PC-9 (cell line): ENCODE measurements at regions not wholly inside any gene's neighbourhood (a gene's known extent, or its start where the extent isn't known, plus 50 kb on each side); places are given as distances from the start of the nearest gene placed in this dataset.
"Not testable (repeated sequence)": the region's sequence is repeated elsewhere in the genome, so short reads cannot be mapped to it uniquely, and the experiment has no call there.

Experiments
- BruUV-seq: library from RNA; stranded (reverse); fragments of 400-500 nt; replicated peaks from 2 replicates; lab custom pipeline; 2021; lab: Mats Ljungman, UMichigan
- CTCF ChIA-PET: fragments of 300-600 bp; sonication (Branson Sonifier 250); formaldehyde crosslinking; loops from one replicate; lab custom pipeline; 2022; ENCODE audit warnings: antibody characterized with exemption; lab: Charles Lee
- POLR2A ChIA-PET: fragments of 300-600 bp; sonication (Branson Sonifier 250); formaldehyde crosslinking; loops from one replicate; lab custom pipeline; 2022; ENCODE audit warnings: antibody characterized with exemption; ENCODE audit not compliant: unreplicated experiment; lab: Charles Lee
- DNase-seq, 2 experiments: peaks; one replicate each; pipeline versions ENCODE4 v3.0.0 to v3.0.0-alpha.2; 2015 to 2022; ENCODE audit warnings: mixed read lengths in 1 of 2
- H2AFZ ChIP-seq: fragments of 200-600 bp; sonication (generic); 2 replicates; pipeline ENCODE4 v1.8.1; 2017; ENCODE audit warnings: antibody characterized with exemption
- H3F3A ChIP-seq: fragments of 200-600 bp; sonication (generic); 2 replicates; pipeline ENCODE4 v1.8.1; 2017; ENCODE audit warnings: antibody characterized with exemption, mild to moderate bottlenecking, low read depth; ENCODE audit not compliant: insufficient read depth
- H3K27ac ChIP-seq: fragments of 200-600 bp; sonication (generic); 2 replicates; pipeline ENCODE4 v1.6.1; 2016; ENCODE audit warnings: mixed run types
- H3K27me3 ChIP-seq: fragments of 200-600 bp; sonication (generic); 2 replicates; pipeline ENCODE4 v1.6.1; 2016; ENCODE audit warnings: low read depth, mixed run types; ENCODE audit not compliant: insufficient read depth
- H3K36me3 ChIP-seq: fragments of 200-600 bp; sonication (generic); 2 replicates; pipeline ENCODE4 v1.6.1; 2016; ENCODE audit warnings: low read depth, mixed run types
- H3K4me1 ChIP-seq: fragments of 200-600 bp; sonication (generic); replicated peaks from 2 replicates; pipeline ENCODE4 v1.6.1; 2016; ENCODE audit warnings: mixed run types; ENCODE audit not compliant: insufficient read depth
- H3K4me2 ChIP-seq: fragments of 200-600 bp; sonication (generic); 2 replicates; pipeline ENCODE4 v1.6.1; 2017; ENCODE audit warnings: mixed run types
- H3K4me3 ChIP-seq: fragments of 200-600 bp; sonication (generic); 2 replicates; pipeline ENCODE4 v1.6.1; 2016; ENCODE audit warnings: mixed run types
- H3K79me2 ChIP-seq: fragments of 200-600 bp; sonication (generic); 2 replicates; pipeline ENCODE4 v1.6.1; 2017; ENCODE audit warnings: low read depth, mixed run types
- H3K9me2 ChIP-seq: fragments of 200-600 bp; sonication (generic); 2 replicates; pipeline ENCODE4 v1.8.1; 2017; ENCODE audit warnings: mild to moderate bottlenecking; ENCODE audit not compliant: insufficient read depth
- H3K9me3 ChIP-seq: fragments of 200-600 bp; sonication (generic); 2 replicates; pipeline ENCODE4 v1.8.1; 2016; ENCODE audit warnings: low read depth; ENCODE audit not compliant: insufficient read depth
- H4K20me1 ChIP-seq: fragments of 200-600 bp; sonication (generic); 2 replicates; pipeline ENCODE4 v1.8.1; 2017; ENCODE audit not compliant: insufficient read depth
- EZH2 ChIP-seq: fragments of 200-600 bp; sonication (generic); IDR thresholded peaks from 2 replicates; pipeline ENCODE4 v1.8.0; 2017; ENCODE audit warnings: antibody characterized with exemption, low read depth
- intact Hi-C: fragments of 100-400 bp; cut with micrococcal nuclease; formaldehyde crosslinking; loops from one replicate; pipeline ENCODE4 v1.10.0; 2022; ENCODE audit not compliant: unreplicated experiment
- TF ChIP-seq, protein P1 (sequence below): fragments of 200-600 bp; sonication (generic); conservative IDR thresholded peaks from 2 replicates; pipeline ENCODE4 v1.6.1; 2017; ENCODE audit warnings: mixed run types, antibody characterized with exemption, mild to moderate bottlenecking, moderate library complexity

DNA sequence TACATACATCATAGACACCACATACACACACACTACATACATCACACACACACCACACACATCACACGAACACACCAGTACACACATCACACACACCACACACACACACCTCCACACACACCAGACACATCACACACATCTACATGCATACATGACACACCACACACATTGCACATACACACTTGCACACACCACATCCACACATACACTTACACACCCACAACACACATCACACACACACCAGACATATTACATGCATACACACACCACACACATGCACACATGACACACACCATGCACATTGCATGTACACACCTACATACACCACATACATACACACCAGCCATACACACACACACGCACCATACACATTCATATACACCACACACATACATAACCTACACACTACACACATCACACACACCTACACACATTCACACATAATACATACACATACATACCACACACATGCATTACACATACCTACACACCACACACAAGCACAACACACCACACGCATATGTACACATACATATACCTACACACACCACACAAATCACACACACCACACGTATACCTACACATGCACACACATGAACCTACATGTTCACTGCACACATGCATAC, 156.5 kb downstream of the NDUFA10 start:
- H3K4me1 ChIP-seq: no peaks in the 10 kb centered on the region
- no peaks in the 10 kb centered on the region for H4K20me1 ChIP-seq
- intact Hi-C loops: no loop called here
- TF ChIP-seq, protein P1, sequence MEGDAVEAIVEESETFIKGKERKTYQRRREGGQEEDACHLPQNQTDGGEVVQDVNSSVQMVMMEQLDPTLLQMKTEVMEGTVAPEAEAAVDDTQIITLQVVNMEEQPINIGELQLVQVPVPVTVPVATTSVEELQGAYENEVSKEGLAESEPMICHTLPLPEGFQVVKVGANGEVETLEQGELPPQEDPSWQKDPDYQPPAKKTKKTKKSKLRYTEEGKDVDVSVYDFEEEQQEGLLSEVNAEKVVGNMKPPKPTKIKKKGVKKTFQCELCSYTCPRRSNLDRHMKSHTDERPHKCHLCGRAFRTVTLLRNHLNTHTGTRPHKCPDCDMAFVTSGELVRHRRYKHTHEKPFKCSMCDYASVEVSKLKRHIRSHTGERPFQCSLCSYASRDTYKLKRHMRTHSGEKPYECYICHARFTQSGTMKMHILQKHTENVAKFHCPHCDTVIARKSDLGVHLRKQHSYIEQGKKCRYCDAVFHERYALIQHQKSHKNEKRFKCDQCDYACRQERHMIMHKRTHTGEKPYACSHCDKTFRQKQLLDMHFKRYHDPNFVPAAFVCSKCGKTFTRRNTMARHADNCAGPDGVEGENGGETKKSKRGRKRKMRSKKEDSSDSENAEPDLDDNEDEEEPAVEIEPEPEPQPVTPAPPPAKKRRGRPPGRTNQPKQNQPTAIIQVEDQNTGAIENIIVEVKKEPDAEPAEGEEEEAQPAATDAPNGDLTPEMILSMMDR: no peak
- TF ChIP-seq EZH2: no peak
- H3F3A ChIP-seq: peaks cover 34% of the 10 kb centered on the region
- ChIA-PET CTCF (no interaction called here), POLR2A (no interaction called here)
- H2AFZ ChIP-seq: no peak overlapping the region
- BruUV-seq: no TSS peak
- no peaks in the 10 kb centered on the region for H3K9me2 ChIP-seq
- DNase-seq: no peak
- H3K27me3 ChIP-seq: peaks cover 43% of the 10 kb centered on the region
- no peak overlapping the region for H3K27ac ChIP-seq
- no peak overlapping the region for H3K4me3 ChIP-seq
- no peaks in the 10 kb centered on the region for H3K79me2 ChIP-seq
- no peaks in the 10 kb centered on the region for H3K36me3 ChIP-seq
- H3K4me2 ChIP-seq: no peak overlapping the region
- H3K9me3 ChIP-seq: peaks cover 34% of the 10 kb centered on the region

DNA sequence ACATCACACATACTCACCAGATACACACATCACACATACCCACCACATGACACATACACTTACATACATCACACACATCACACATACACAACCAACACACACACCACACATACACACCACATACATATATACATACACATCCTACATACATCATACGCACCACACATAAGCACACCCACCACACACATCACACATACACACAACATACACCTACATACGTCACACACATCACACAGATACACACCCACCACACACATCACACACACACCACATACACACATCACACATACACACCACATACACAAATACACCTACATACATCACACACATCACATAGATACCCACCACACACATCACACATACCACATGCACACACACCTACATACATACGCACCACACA, 158.4 kb downstream of the NDUFA10 start:
- Histone ChIP-seq H3K27me3 (peaks cover 32% of the 10 kb centered on the region), H3K4me2 (no peak overlapping the region), H3K27ac (no peak overlapping the region), H3K4me1 (no peaks in the 10 kb centered on the region), H3K36me3 (no peaks in the 10 kb centered on the region), H3K9me2 (no peaks in the 10 kb centered on the region), H3F3A (peaks cover 34% of the 10 kb centered on the region), H3K9me3 (peaks cover 34% of the 10 kb centered on the region), H3K4me3 (no peak overlapping the region), H3K79me2 (no peaks in the 10 kb centered on the region), H4K20me1 (no peaks in the 10 kb centered on the region), H2AFZ (no peak overlapping the region)
- no peak for DNase-seq
- intact Hi-C loops: no loop called here
- ChIA-PET CTCF (no interaction called here), POLR2A (no interaction called here)
- no TSS peak for BruUV-seq
- no peak for TF ChIP-seq EZH2

DNA sequence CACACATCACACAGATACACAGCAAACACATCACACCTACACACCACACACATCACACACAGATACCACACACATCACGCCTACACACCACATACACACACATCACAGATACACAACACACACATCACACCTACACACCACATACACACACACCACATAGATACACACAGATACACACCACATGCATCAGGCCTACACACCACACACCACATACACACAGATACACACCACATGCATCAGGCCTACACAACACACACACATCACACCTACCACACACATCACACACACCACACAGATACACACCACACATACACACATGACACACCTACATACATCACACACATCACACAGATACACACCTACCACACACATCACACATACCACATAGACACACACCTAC, 158.8 kb downstream of the NDUFA10 start:
- ChIA-PET POLR2A (no interaction called here), CTCF (no interaction called here)
- no TSS peak for BruUV-seq
- H3K27ac ChIP-seq: no peak overlapping the region
- no peaks in the 10 kb centered on the region for H3K4me1 ChIP-seq
- H3K79me2 ChIP-seq: no peaks in the 10 kb centered on the region
- H3K9me3 ChIP-seq: peaks cover 34% of the 10 kb centered on the region
- no peaks in the 10 kb centered on the region for H3K9me2 ChIP-seq
- no peaks in the 10 kb centered on the region for H4K20me1 ChIP-seq
- peaks cover 34% of the 10 kb centered on the region for H3F3A ChIP-seq
- TF ChIP-seq EZH2: no peak
- TF ChIP-seq, protein P1: no peak
- DNase-seq: no peak
- H3K36me3 ChIP-seq: no peaks in the 10 kb centered on the region
- H3K4me2 ChIP-seq: no peak overlapping the region
- peaks cover 28% of the 10 kb centered on the region for H3K27me3 ChIP-seq
- no peak overlapping the region for H3K4me3 ChIP-seq
- no peak overlapping the region for H2AFZ ChIP-seq
- intact Hi-C loops: no loop called here

DNA sequence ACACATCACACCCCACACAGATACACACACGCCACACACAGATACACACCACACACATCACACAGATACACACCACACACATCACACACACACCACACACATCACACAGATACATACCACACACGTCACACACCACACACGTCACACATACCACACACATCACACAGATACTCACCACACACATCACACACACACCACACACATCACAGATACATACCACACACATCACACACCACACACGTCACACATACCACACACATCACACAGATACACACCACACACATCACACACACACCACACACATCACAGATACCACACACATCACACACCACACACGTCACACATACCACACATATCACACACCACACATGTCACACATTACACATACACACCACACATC, 159.3 kb downstream of the NDUFA10 start:
- POLR2A ChIA-PET, H3K79me2 ChIP-seq, H3K4me3 ChIP-seq, H3K4me1 ChIP-seq, intact Hi-C loops, H3K9me2 ChIP-seq, DNase-seq, H3K27ac ChIP-seq, H2AFZ ChIP-seq, H4K20me1 ChIP-seq, H3K4me2 ChIP-seq, CTCF ChIA-PET, BruUV-seq, H3K36me3 ChIP-seq: not testable (repeated sequence)
- Histone ChIP-seq H3F3A (peaks cover 34% of the 10 kb centered on the region), H3K27me3 (peaks cover 28% of the 10 kb centered on the region), H3K9me3 (peaks cover 34% of the 10 kb centered on the region)
